Astrocyte of the hippocampus (primary cell): ENCODE measurements at regions not wholly inside any gene's neighbourhood (a gene's known extent, or its start where the extent isn't known, plus 50 kb on each side); places are given as distances from the start of the nearest gene placed in this dataset.

Experiments
- DNase-seq: peaks from one replicate; pipeline ENCODE4 v3.0.0; 2011; ENCODE audit warnings: low read depth, low spot score

GRCh38 chr2:181114021-181114420, 133.6 kb downstream of the UBE2E3 start:
- DNase-seq, result no peak

GRCh38 chr2:181116261-181116660, 135.9 kb downstream of the UBE2E3 start:
- no peak for DNase-seq

GRCh38 chr2:181117206-181117925, 137.0 kb downstream of the UBE2E3 start:
- no peak for DNase-seq

GRCh38 chr2:181120625-181121024, 140.2 kb downstream of the UBE2E3 start:
- peak; percentile 16 for DNase-seq

DNA sequence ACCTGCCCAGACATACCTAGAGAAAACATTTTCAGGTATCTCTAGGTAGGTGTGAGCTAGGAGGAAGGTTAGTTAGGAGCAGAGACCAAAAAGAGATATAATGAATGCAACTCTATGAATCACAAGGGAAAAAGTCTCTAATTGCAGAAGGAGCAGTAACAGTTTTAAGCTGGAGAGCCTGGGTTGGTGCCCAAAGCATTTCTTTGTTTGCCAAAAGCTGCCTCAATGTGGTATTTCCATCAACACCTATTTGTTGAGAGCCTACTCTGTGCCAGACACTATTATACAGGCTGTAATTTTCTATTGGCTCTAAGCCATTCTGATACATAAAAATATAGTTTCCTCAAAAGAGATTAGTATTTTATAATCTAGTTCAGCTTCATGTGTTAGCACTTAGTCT, 141.6 kb downstream of the UBE2E3 start:
- DNase-seq, result no peak

DNA sequence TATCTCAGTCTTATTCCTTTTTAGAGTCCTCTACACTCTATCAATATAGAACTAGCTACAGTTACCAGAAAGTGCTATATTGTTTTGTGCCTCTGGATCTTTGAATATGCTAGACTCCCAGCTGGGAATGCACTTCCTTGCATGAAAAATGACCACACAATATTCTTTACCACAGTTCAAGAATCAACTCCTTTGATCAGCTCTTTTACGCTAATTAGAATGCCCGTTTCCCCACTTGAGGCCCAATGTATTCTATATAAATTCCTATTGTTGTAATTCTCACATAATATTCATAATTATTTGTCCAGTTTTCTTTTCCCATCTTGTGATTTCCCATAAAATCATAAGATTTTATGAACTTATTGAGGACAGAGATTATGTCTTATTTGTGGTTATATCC, 142.2 kb downstream of the UBE2E3 start:
- DNase-seq, result no peak

DNA sequence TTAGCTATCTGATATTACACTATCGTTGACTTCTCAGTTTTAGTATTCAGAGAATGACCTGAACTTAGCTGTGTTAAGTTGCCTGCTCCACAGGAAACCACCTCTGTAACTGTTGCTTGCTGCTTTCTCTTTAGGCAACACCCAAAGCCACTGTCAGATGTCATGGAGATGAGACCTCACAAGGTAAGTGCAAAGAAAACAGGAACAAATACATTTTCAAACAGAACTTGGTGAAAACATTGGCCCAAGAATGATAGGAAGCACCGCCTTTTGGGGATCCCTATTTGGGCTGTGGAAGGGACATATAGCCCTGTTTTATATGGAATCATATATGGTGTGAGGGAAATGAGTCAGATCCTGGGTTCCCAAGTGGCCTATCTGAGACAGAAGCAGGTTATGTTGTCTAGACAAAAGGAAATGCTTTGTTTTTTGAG, 143.4 kb downstream of the UBE2E3 start:
- peak; percentile 3 for DNase-seq

DNA sequence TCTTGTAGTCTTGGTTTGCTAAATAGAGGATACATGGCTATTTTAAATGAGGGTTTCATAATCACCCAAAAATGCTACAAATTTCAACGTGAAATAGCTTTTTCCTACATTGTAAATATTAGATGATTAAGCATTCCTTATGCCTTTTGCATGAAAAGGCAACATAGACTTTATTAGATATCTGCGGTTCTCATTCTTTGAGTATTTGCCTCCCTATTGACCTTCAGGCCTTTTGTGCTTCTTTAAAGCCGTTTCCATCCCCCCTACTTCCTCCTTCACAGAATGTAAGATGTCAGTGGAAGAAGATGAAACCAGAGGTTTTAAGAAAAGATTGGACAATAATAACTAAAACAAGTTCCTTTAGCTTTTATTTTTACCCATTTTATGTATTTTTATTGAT, 144.1 kb downstream of the UBE2E3 start:
- DNase-seq, result no peak

DNA sequence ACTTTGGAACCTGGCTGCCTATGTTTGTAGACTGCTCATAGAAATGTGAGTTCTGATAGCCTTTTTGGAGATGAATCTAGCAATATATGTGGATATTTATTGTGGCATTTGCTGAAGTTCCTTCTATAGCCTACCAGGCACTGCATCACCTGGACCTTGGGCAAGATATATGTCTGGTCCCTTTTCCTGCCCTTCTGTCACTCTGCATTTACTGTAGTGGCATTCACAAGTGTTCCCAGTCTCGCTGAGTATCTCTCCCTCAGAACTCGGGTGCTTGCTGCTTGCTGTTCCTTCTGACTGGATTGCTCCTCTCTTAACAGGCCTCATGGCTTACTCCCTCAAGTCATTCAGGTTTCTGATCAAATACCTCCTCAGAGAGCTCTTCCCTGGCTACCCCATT, 145.0 kb downstream of the UBE2E3 start:
- no peak for DNase-seq

DNA sequence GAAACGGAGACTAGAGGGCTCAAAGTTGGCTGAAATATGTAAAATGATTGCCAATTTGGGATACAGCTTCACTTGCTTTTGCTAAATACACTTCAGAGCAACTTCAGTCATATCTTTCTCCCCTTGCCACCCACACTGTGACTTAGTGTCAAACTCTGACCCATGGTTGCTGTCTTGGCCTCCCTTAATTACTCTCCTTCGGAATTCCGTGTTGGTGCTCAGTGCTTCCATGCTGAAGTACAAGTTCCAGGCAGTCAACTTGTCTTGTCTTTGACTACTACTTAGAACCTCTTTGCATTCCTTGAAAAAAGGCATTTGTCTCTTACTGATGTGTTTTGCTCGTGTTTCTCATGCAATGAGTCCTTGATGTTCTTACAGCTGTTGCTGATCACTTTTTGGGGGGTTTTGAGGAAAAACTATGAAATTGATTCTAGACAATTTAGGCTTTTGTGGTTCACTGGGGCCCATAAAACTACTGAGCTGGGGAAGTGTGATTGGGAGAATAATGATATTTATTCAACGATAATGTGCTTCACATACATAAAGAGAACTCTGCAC, 146.0 kb downstream of the UBE2E3 start:
- no peak for DNase-seq

DNA sequence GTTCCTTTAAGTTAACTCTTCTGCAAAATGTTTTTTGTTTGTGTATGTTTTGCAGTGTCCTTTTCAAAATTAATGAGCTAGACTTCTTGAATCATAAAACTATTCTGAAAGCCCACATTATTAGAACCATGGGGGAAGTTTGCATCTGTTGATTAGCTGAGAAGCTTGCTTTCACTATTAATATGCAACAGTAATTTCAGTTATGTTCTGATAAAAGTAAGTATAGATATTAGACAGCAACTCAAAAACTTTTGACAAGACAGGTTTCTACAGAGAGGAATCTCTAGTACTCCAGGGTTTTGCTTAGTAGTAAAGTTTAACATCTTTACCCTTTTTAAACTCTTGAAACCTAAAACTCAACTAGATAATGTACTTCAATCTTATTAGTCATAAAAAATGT, 147.8 kb downstream of the UBE2E3 start:
- no peak for DNase-seq

DNA sequence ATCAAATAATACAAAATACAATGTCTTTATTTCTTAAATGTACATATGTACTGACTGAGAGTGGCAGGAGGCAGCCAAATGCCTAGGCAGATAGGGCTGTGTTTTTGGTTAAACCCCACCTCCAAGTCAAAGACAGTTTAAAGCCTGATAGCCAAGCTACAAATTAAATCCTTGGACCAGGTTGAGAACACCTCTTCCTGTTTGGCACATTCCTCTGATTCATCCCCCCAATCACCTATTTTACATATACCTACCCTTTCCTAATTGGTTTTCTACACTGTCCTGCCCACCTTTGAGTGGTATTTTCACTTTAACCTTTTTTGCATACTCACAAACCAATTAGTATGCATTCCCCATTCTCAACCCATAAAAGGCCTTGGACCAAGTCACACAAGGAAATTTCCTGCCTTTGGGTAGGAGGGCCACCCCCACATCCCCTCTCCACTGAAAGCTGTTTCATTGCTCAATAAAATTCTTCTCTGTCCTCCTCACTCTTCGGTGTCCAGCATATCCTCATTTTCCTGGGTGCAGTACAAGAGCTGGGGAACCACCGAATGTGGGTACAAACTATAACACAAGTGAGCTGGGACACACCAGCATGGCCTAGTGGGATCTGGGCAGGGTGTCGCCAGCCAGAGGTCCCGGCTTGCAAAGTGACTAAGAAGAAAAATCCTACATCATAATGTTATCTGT, 149.1 kb downstream of the UBE2E3 start:
- DNase-seq, result no peak

- no peak for DNase-seq
Observed at GRCh38 chr2:181130686-181131085, 150.3 kb downstream of the UBE2E3 start.

- no peak for DNase-seq
Observed at GRCh38 chr2:181131584-181131983, 151.2 kb downstream of the UBE2E3 start.

- DNase-seq, result no peak
Observed at GRCh38 chr2:181138816-181139215, 158.4 kb downstream of the UBE2E3 start.

GRCh38 chr2:181139831-181140230, 159.4 kb downstream of the UBE2E3 start:
- no peak for DNase-seq

GRCh38 chr2:181140414-181140813, 160.0 kb downstream of the UBE2E3 start:
- DNase-seq, result no peak

GRCh38 chr2:181140928-181141327, 160.5 kb downstream of the UBE2E3 start:
- no peak for DNase-seq

DNA sequence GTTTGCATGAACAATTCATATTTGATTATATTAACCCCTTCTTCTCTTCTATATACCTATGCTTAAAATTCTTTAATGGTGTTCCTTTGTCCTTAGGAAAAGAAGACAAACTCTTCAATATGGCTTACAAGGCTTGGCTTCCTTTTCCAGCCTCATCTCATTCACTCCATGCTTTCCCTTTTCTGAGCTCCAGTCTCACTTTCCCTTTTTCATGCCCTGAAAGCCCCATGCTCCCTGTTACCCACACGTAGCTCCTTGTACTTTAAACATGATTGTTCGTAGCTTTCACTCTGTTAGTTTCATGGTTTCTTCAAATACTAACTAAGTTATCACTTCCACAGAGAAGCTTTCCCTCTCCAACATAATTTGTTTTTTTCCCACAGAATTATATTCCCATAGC, 161.3 kb downstream of the UBE2E3 start:
- no peak for DNase-seq

DNA sequence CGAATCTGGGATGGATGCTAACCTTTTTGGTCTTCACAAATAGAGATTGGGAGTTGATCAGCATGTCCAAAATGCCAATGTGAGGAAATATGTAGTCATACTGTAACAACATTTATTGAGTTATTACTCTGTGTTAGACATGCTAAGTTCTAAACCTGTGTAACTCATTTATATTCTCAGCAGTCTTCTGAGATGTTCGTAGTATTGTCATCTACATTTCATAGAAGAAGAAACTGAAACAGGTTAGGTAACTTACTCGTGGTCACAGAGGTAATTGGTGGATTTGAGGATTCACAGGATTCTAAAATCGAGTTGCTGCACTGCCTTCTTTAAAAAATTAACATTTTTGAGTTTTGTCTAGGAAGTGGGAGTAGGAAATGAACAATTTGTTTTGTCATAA, 162.1 kb downstream of the UBE2E3 start:
- DNase-seq, result no peak

DNA sequence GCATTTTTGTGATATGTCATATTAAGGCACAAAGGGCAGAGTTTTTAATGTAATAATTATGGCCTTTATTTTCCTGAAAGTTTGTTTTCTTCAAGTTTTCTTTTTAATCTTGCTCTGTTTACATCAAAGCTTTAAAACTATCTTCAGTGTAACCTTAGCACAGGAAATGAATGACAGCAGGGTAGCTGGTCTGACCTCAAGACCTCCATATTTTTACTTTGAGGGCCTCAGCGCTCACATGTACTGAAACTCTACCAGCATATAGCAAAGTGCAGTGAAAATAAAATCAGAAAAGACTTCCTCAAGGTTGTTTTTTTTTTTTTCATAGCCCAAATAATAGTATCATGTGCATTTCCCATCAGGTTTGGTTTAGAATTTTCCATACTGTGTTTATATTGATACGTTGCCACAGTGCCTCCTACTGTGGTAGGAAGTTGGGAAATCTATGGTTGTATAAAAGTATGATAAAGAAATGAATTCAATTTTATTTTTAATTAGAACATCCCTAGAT, 163.4 kb downstream of the UBE2E3 start:
- DNase-seq, result no peak

DNA sequence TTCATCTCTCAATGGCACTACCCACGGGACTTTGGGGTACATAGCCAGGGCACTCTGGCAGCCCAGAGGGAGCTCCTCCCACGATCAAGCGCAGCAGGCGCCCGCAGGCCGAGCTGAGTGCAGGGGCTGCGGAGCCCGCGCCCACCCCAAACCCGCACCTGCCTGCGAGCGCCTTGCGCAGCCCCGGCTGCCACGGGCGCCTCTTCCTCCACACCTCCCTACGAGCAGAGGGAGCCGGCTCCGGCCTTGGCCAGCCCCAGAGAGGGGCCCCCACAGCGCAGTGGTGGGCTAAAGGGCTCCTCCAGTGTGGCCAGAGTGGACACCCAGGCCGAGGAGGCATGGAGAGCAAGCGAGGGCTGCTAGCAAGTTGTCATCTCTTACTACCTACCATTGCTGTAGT, 165.2 kb downstream of the UBE2E3 start:
- DNase-seq, result no peak

GRCh38 chr2:181146171-181146570, 165.8 kb downstream of the UBE2E3 start:
- DNase-seq, result no peak
